GM12874 (cell line): ENCODE measurements at regions not wholly inside any gene's neighbourhood (a gene's known extent, or its start where the extent isn't known, plus 50 kb on each side); places are given as distances from the start of the nearest gene placed in this dataset.

Source experiments
- TF ChIP-seq, protein P1 (sequence below): IDR thresholded peaks from 2 replicates; pipeline ENCODE4 v1.5.1; 2011; ENCODE audit warnings: low read depth, mild to moderate bottlenecking, control low read depth, low read length, moderate library complexity; ENCODE audit not compliant: insufficient read depth

DNA sequence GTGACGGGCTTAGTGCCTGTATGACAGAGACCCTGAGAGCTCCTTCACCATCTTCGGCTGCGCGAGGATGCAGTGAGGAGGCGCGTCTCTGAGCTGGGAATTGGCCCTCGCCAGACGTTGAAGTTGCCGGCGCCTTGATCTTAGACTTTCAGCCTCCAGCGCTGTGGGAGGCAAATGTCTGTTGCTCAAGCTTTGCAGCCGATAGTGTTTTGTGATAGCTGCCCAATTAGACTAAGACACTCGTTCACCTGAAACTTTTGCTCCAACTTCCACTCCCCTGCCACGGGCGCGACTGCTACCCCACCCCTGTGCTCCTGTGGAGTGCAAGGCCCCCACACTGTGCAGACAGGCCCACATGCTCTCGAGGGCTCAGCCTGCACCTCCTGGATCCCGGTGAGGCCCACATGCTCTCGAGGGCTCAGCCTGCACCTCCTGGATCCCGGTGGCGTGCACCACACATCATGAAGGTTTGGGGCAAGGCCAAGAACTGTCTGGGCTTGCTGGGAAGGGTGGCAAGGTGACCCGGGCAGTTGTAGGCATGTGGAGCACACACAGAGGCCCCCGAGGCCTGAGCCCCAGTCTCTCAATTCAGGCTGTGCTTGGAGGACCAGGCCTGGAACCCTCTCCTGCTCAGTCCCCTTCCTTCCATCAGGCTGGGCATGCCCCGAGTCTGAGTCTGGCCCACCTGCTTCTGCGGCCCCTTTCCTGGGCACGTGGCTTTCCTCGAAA, 324.6 kb downstream of the TMEM121 start:
- TF ChIP-seq, protein P1, sequence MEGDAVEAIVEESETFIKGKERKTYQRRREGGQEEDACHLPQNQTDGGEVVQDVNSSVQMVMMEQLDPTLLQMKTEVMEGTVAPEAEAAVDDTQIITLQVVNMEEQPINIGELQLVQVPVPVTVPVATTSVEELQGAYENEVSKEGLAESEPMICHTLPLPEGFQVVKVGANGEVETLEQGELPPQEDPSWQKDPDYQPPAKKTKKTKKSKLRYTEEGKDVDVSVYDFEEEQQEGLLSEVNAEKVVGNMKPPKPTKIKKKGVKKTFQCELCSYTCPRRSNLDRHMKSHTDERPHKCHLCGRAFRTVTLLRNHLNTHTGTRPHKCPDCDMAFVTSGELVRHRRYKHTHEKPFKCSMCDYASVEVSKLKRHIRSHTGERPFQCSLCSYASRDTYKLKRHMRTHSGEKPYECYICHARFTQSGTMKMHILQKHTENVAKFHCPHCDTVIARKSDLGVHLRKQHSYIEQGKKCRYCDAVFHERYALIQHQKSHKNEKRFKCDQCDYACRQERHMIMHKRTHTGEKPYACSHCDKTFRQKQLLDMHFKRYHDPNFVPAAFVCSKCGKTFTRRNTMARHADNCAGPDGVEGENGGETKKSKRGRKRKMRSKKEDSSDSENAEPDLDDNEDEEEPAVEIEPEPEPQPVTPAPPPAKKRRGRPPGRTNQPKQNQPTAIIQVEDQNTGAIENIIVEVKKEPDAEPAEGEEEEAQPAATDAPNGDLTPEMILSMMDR = no peak

DNA sequence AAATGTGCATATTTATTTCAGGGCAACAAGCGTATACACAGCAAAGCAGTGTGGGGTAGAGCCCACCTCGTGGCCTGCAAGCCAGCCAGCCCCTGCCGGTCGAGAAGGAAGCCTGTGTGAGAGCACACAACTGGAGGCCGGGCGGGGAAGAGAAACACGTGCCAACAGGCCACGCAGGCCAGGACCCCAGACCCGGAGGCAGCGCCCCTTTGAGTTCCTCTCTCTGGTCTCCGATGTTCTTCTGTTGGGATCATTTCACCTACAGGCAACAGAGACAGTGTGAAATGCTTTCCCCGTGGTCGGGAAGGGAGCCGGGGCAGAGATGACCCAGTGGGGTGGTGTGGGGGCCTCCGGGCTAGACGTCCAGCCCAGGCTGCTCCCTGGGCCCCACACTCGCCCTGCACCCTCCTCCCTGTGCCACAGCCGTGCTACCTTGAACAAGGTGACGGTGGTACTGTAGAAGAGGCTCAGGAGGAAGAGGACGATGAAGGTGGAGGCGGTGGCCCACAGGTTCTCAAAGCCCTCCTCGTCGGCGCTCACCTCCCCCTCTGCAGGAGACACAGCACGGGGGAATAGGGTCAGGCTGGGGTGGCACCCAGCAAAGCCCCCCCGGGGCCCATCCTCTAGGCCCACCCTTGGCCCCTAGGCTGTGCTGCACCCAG, 325.5 kb downstream of the TMEM121 start:
- TF ChIP-seq, protein P1 = no peak

DNA sequence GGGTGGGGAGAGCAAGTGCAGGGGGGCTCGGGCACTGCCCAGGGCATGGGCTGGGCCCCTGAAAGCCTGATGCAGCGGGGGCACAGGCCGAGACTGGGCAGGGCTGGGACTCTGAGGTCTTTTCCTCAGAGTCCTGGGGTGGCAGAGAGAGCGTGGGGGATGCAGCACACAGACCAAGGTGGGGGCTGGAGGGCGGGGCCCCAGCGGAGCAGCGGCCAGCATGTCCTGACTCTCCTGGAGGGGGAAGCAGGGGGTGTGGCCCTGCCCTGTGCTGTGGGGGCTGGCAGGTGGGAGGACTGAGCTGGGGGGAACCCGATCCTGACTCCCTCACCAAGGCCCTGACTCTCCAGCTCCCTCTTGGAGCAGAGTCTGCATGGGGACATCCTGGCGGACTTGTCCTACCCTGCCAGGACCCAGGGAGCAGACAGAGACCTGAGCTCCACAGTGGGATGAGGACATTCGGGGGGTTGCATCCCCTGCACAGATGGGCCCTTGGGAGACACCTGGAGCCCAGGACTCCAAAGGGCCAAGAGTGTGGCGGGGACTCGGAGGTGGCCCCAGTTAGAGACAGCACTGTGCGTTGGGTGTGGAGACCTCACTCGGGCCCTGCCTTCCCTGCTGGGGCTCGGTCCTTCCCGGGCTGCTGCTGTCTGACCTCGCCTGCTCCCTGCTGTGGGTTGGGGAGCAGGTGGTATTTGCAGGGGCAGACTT, 326.1 kb downstream of the TMEM121 start:
- TF ChIP-seq, protein P1 = no peak

DNA sequence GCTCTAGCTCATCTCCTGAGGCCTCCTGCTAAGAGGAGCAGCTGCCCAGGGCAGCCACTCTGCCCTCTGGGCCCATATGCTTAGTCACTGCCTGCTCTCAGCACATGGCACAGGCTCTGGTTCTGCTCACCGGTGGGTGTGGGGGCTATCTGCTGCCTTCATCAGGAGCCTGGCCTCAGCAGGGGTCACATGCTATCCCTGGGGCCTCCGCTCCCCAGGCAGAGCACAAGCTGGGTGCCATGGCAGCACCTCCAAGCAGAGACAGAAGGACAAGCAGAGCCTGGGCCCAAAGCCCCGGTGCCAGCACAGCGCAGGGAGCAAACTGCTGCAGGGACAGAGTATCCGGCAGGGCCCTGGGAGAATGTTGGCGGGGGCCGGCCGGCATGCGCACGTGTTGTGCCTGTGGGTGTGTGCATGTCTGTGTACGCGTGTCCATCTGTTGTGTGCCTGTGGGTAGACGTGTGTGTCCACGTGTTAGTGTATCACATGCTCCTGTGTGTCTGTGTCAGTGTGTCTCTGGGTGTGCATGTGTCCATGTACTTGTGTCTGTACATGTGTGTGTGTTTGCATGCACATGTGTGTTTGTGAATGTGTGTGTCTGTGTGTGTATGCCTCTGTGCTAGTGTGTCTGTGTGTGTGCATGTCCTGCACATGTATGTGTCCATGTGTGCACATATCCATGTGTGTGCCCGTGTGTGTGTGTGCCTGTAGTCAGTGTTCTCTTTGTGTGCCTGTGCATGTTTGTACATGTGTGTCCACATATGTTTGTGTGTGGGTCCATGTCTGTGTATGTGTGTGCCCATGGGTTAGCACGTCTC, 326.9 kb downstream of the TMEM121 start:
- TF ChIP-seq, protein P1 = no peak

DNA sequence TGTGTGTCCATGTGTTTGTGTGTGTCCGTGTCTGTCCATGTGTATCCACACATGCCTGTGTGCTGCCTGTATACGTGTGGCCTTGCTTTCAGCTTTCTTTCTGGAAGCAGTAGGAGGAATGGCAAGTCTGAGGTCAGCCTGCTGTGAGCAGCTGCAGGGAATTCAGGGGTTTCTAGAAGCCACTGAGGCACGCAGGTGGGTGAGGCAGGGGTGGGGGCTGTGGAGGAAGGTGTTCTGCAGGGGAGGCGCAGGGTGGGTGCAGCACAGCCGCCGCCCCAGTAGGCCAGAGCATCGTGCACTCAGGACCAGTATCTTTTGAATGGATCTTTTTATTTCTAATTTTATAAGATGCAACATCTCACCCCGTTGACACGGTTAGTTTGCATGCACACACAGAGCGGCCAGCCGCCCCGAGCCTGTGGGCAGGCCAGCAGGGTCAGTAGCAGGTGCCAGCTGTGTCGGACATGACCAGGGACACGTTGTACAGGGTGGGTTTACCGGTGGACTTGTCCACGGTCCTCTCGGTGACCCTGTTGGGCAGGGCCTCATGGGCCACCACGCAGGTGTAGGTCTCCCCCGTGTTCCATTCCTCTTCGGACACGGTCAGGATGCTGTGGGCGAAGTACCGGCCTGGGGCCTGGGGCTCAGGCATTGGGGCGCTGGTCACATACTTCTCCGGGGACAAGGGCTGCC, 327.7 kb downstream of the TMEM121 start:
- TF ChIP-seq, protein P1 = no peak

DNA sequence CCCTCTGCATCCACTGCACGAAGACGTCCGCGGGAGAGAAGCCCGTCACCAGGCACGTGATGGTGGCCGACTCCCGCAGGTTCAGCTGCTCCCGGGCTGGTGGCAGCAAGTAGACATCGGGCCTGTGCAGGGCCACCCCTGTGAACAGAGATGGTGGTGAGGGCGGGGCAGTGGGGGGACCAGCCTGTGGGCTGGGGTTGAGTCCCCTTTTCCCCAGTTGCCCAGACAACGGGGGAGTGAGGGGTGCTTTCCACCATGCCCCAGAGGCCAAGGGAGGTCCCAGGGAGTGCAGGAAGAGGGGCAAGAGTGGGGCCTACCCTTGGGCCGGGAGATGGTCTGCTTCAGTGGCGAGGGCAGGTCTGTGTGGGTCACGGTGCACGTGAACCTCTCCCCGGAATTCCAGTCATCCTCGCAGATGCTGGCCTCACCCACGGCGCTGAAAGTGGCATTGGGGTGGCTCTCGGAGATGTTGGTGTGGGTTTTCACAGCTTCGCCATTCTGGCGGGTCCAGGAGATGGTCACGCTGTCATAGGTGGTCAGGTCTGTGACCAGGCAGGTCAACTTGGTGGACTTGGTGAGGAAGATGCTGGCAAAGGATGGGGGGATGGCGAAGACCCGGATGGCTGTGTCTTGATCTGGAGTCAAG, 328.3 kb downstream of the TMEM121 start:
- TF ChIP-seq, protein P1 = no peak
